ENCODE measurements at regions not wholly inside any gene's neighbourhood (a gene's known extent, or its start where the extent isn't known, plus 50 kb on each side); places are given as distances from the start of the nearest gene placed in this dataset.
"Not testable (repeated sequence)": the region's sequence is repeated elsewhere in the genome, so short reads cannot be mapped to it uniquely, and the experiment has no call there.

- no peak for DNase-seq (ENCODE audit: low spot score)
Observed at GRCh38 chr12:34223640-34224039, 201.3 kb downstream of the ALG10 start.

GRCh38 chr12:34226044-34226443 is 203.7 kb downstream of the ALG10 start:
- not testable (repeated sequence) for DNase-seq (ENCODE audit: low spot score)

GRCh38 chr12:34228046-34228445 is 205.8 kb downstream of the ALG10 start:
- not testable (repeated sequence) for DNase-seq (ENCODE audit: low spot score)

- DNase-seq (ENCODE audit: low spot score): not testable (repeated sequence)
Observed at GRCh38 chr12:34229033-34229432, 206.7 kb downstream of the ALG10 start.

GRCh38 chr12:34233618-34234017 is 211.3 kb downstream of the ALG10 start:
- DNase-seq (ENCODE audit: low spot score): no peak

GRCh38 chr12:34236073-34236472 is 213.8 kb downstream of the ALG10 start:
- no peak for DNase-seq (ENCODE audit: low spot score)

GRCh38 chr12:34244608-34245007 is 222.3 kb downstream of the ALG10 start:
- DNase-seq (ENCODE audit: low spot score): no peak

GRCh38 chr12:34249271-34249670 is 227.0 kb downstream of the ALG10 start:
- DNase-seq (ENCODE audit: low spot score): no peak

GRCh38 chr12:34251879-34252278 is 229.6 kb downstream of the ALG10 start:
- not testable (repeated sequence) for DNase-seq (ENCODE audit: low spot score)

GRCh38 chr12:34253674-34254073 is 231.4 kb downstream of the ALG10 start:
- no peak for DNase-seq (ENCODE audit: low spot score)

GRCh38 chr12:34257093-34257492 is 234.8 kb downstream of the ALG10 start:
- no peak for DNase-seq (ENCODE audit: low spot score)

- DNase-seq (ENCODE audit: low spot score): not testable (repeated sequence)
Observed at GRCh38 chr12:34262140-34262539, 239.8 kb downstream of the ALG10 start.

- DNase-seq (ENCODE audit: low spot score): no peak
Observed at GRCh38 chr12:34264110-34264509, 241.8 kb downstream of the ALG10 start.

GRCh38 chr12:34273703-34274102 is 251.4 kb downstream of the ALG10 start:
- not testable (repeated sequence) for DNase-seq (ENCODE audit: low spot score)

- no peak for DNase-seq (ENCODE audit: low spot score)
Observed at GRCh38 chr12:34275129-34275528, 252.8 kb downstream of the ALG10 start.

- no peak for DNase-seq (ENCODE audit: low spot score)
Observed at GRCh38 chr12:34286483-34286882, 264.2 kb downstream of the ALG10 start.

- no peak for DNase-seq (ENCODE audit: low spot score)
Observed at GRCh38 chr12:34286934-34287333, 264.6 kb downstream of the ALG10 start.

- DNase-seq (ENCODE audit: low spot score): no peak
Observed at GRCh38 chr12:34287437-34287836, 265.1 kb downstream of the ALG10 start.

- DNase-seq (ENCODE audit: low spot score): no peak
Observed at GRCh38 chr12:34287986-34288962, 266.0 kb downstream of the ALG10 start.

GRCh38 chr12:34288963-34289345 is 266.7 kb downstream of the ALG10 start:
- no peak for DNase-seq (ENCODE audit: low spot score)

- no peak for DNase-seq (ENCODE audit: low spot score)
Observed at GRCh38 chr12:34289431-34290380, 267.4 kb downstream of the ALG10 start.

GRCh38 chr12:34290381-34290995 is 268.2 kb downstream of the ALG10 start:
- DNase-seq (ENCODE audit: low spot score): no peak
